H1 (cell line): ENCODE measurements at regions not wholly inside any gene's neighbourhood (a gene's known extent, or its start where the extent isn't known, plus 50 kb on each side); places are given as distances from the start of the nearest gene placed in this dataset.

ENCODE experiments used
- CTCF ChIA-PET: fragments of 300-600 bp; sonication (Branson Sonifier 250); formaldehyde crosslinking; loops from one replicate; lab custom pipeline; 2021; ENCODE audit not compliant: partially characterized antibody; lab: Charles Lee
- POLR2A ChIA-PET: fragments of 300-600 bp; sonication (Branson Sonifier 250); formaldehyde crosslinking; loops from one replicate; lab custom pipeline; 2021; ENCODE audit warnings: inconsistent platforms; ENCODE audit not compliant: partially characterized antibody; lab: Charles Lee
- DNase-seq, 2 experiments: peaks; one replicate each; pipeline versions ENCODE4 v3.0.0 to v3.0.0-alpha.2; 2010 to 2022; ENCODE audit warnings: low spot score in 2 of 2, low read depth in 1 of 2, mixed read lengths in 1 of 2
- FAIRE-seq: peaks from 2 replicates; lab custom pipeline; 2011; peaks lifted over from hg19 to GRCh38; lab: Jason Lieb, UNC
- H2AFZ ChIP-seq: 2 replicates; pipeline ENCODE4 v1.8.1; 2012; ENCODE audit warnings: low read length, inconsistent platforms
- H2AK5ac ChIP-seq: 2 replicates; pipeline ENCODE4 v1.6.1; 2013; ENCODE audit warnings: low read depth, low read length
- H2BK120ac ChIP-seq: replicated peaks from 2 replicates; pipeline ENCODE3; 2013; ENCODE audit warnings: low read depth, low read length, inconsistent platforms
- H2BK12ac ChIP-seq: 2 replicates; pipeline ENCODE4 v1.6.1; 2013; ENCODE audit warnings: low read depth, low read length
- H2BK15ac ChIP-seq: 2 replicates; pipeline ENCODE4 v1.6.1; 2013; ENCODE audit warnings: low read length
- H2BK20ac ChIP-seq: 2 replicates; pipeline ENCODE4 v1.6.1; 2013; ENCODE audit warnings: low read length
- H2BK5ac ChIP-seq: 2 replicates; pipeline ENCODE4 v1.6.1; 2013; ENCODE audit warnings: low read depth, low read length
- H3K14ac ChIP-seq: 2 replicates; pipeline ENCODE4 v1.6.1; 2013; ENCODE audit warnings: inconsistent platforms; ENCODE audit not compliant: insufficient read length
- H3K18ac ChIP-seq: 2 replicates; pipeline ENCODE4 v1.6.1; 2013; ENCODE audit warnings: low read length; ENCODE audit errors: extremely low read depth
- H3K23ac ChIP-seq: 2 replicates; pipeline ENCODE4 v1.6.1; 2013; ENCODE audit warnings: inconsistent platforms; ENCODE audit not compliant: insufficient read length
- H3K23me2 ChIP-seq: 2 replicates; pipeline ENCODE4 v1.6.1; 2013; ENCODE audit warnings: low read depth, low read length
- H3K27ac ChIP-seq: 2 replicates; pipeline ENCODE4 v1.6.1; 2011; ENCODE audit warnings: low read depth, low read length, inconsistent platforms
- H3K27me3 ChIP-seq, 4 experiments: replicated peaks in 1 of 4; 1 replicate in 1 of 4; 2 replicates in 3 of 4; pipeline versions ENCODE4 v1.6.1 to v1.8.1; 2011 to 2013; ENCODE audit warnings: low read length in 3 of 4, mild to moderate bottlenecking in 3 of 4, inconsistent platforms in 2 of 4, mixed read lengths in 2 of 4, moderate library complexity in 1 of 4; ENCODE audit not compliant: control insufficient read depth in 3 of 4, insufficient read depth in 3 of 4; ENCODE audit errors: extremely low read depth in 1 of 4
- H3K36me3 ChIP-seq, 4 experiments: 2 replicates each; pipeline versions ENCODE4 v1.6.1 to v1.8.1; 2011 to 2013; ENCODE audit warnings: mild to moderate bottlenecking in 4 of 4, low read length in 3 of 4, moderate library complexity in 2 of 4, control low read depth in 1 of 4, inconsistent platforms in 1 of 4; ENCODE audit not compliant: insufficient read depth in 4 of 4, control insufficient read depth in 2 of 4
- H3K4ac ChIP-seq: replicated peaks from 2 replicates; pipeline ENCODE3; 2013; ENCODE audit warnings: low read length, low read depth, mixed read lengths, inconsistent platforms; ENCODE audit not compliant: insufficient read length
- H3K4me1 ChIP-seq, 4 experiments: replicated peaks in 1 of 4; 1 replicate in 1 of 4; 2 replicates in 3 of 4; pipeline versions ENCODE4 v1.6.1 to v1.8.1; 2011 to 2013; ENCODE audit warnings: low read length in 3 of 4, inconsistent platforms in 2 of 4, mixed read lengths in 1 of 4; ENCODE audit not compliant: insufficient read depth in 4 of 4, control insufficient read depth in 3 of 4
- H3K4me2 ChIP-seq, 2 experiments: 2 replicates each; pipeline versions ENCODE4 v1.6.1 to v1.8.1; 2011 to 2013; ENCODE audit warnings: low read depth in 2 of 2, low read length in 2 of 2, control low read depth in 1 of 2, inconsistent platforms in 1 of 2, mild to moderate bottlenecking in 1 of 2; ENCODE audit not compliant: insufficient read depth in 1 of 2
- H3K4me3 ChIP-seq, 4 experiments: fragments of 200-600, 300-600 bp in 1 of 4; sonication (generic), shearing (Covaris generic), sonication (Bioruptor Twin) in 1 of 4; 2 replicates each; pipeline versions ENCODE4 v1.5.1 to v1.8.1; 2011 to 2016; ENCODE audit warnings: low read length in 4 of 4, low read depth in 3 of 4, control low read depth in 2 of 4, inconsistent platforms in 2 of 4, mild to moderate bottlenecking in 2 of 4, mixed read lengths in 1 of 4, moderate library complexity in 1 of 4; ENCODE audit not compliant: insufficient read depth in 2 of 4; ENCODE audit errors: extremely low read depth in 1 of 4
- H3K56ac ChIP-seq: replicated peaks from 2 replicates; pipeline ENCODE3; 2013; ENCODE audit warnings: low read depth, mild to moderate bottlenecking, mixed read lengths, low read length, inconsistent platforms; ENCODE audit not compliant: insufficient read length
- H3K79me1 ChIP-seq: 2 replicates; pipeline ENCODE4 v1.6.1; 2013; ENCODE audit warnings: low read depth, low read length, control low read depth
- H3K79me2 ChIP-seq, 2 experiments: 2 replicates each; pipeline versions ENCODE4 v1.6.1 to v1.8.1; 2012 to 2013; ENCODE audit warnings: low read length in 2 of 2, mild to moderate bottlenecking in 2 of 2, inconsistent platforms in 1 of 2; ENCODE audit not compliant: insufficient read depth in 2 of 2, control insufficient read depth in 1 of 2
- H3K9ac ChIP-seq, 4 experiments: replicated peaks in 1 of 4; 1 replicate in 1 of 4; 2 replicates in 3 of 4; pipeline versions ENCODE4 v1.6.1 to v1.8.1; 2011 to 2013; ENCODE audit warnings: low read depth in 3 of 4, low read length in 3 of 4, control low read depth in 2 of 4, mild to moderate bottlenecking in 2 of 4, moderate library complexity in 2 of 4, inconsistent platforms in 1 of 4; ENCODE audit errors: extremely low read depth in 1 of 4
- H3K9me3 ChIP-seq, 2 experiments: 2 replicates each; pipeline versions ENCODE4 v1.6.1 to v1.8.1; 2012 to 2013; ENCODE audit warnings: mild to moderate bottlenecking in 2 of 2, moderate library complexity in 2 of 2, control low read depth in 1 of 2, inconsistent platforms in 1 of 2, low read depth in 1 of 2, low read length in 1 of 2, mixed read lengths in 1 of 2; ENCODE audit not compliant: insufficient read depth in 2 of 2
- H4K20me1 ChIP-seq, 2 experiments: replicated peaks in 1 of 2; 2 replicates each; pipeline versions ENCODE3 to v1.8.1; 2011 to 2013; ENCODE audit warnings: inconsistent platforms in 2 of 2, low read length in 2 of 2, mild to moderate bottlenecking in 1 of 2; ENCODE audit not compliant: insufficient read depth in 2 of 2, control insufficient read depth in 1 of 2
- H4K5ac ChIP-seq: 2 replicates; pipeline ENCODE4 v1.6.1; 2013; ENCODE audit warnings: low read length, low read depth, mixed read lengths, inconsistent platforms; ENCODE audit not compliant: insufficient read length
- H4K8ac ChIP-seq: 2 replicates; pipeline ENCODE4 v1.8.0; 2013; ENCODE audit warnings: mild to moderate bottlenecking, moderate library complexity, low read length, inconsistent platforms; ENCODE audit not compliant: insufficient read depth; ENCODE audit errors: extremely low read depth
- H4K91ac ChIP-seq: replicated peaks from 2 replicates; pipeline ENCODE3; 2013; ENCODE audit warnings: low read length, mixed read lengths, inconsistent platforms; ENCODE audit not compliant: insufficient read length
- HDAC2 ChIP-seq, 2 experiments: fragments of 300-600 bp in 1 of 2; sonication (generic) in 1 of 2; IDR thresholded peaks; 2 replicates each; pipeline ENCODE4 v1.6.1; 2011 to 2012; ENCODE audit warnings: low read depth in 2 of 2, low read length in 2 of 2, mild to moderate bottlenecking in 2 of 2, moderate library complexity in 2 of 2, borderline replicate concordance in 1 of 2, inconsistent platforms in 1 of 2
- PHF8 ChIP-seq: fragments of 200-600 bp; sonication (generic); conservative IDR thresholded peaks from 2 replicates; pipeline ENCODE4 v1.7.1; 2012; ENCODE audit warnings: low read depth, mild to moderate bottlenecking, inconsistent platforms, low read length, moderate library complexity
- POLR2AphosphoS5 ChIP-seq: IDR thresholded peaks from 2 replicates; pipeline ENCODE4 v1.6.1; 2011; ENCODE audit warnings: low read depth, low read length
- RXRA ChIP-seq: IDR thresholded peaks from 2 replicates; pipeline ENCODE4 v1.6.1; 2011; ENCODE audit warnings: low read depth, mild to moderate bottlenecking, low read length, moderate library complexity; ENCODE audit not compliant: insufficient read depth
- TBP ChIP-seq: IDR thresholded peaks from 2 replicates; pipeline ENCODE4 v1.6.1; 2011; ENCODE audit warnings: low read depth, low read length, improper control_type of control experiment
- WGBS, 2 experiments: shearing (Covaris generic) in 1 of 2; methylation state at CpG; one replicate each; pipeline versions ENCODE4 v1.1.6 to v1.1.7; 2013 to 2015; ENCODE audit warnings: low lambda C conversion rate in 2 of 2, mixed read lengths in 2 of 2, inconsistent platforms in 1 of 2, low coverage in 1 of 2, missing lambda C conversion rate in 1 of 2; ENCODE audit not compliant: insufficient replicate concordance in 2 of 2, insufficient coverage in 1 of 2, insufficient read length in 1 of 2; ENCODE audit errors: extremely low coverage in 1 of 2, missing lambda C conversion rate in 1 of 2; 5-methylcytosine and 5-hydroxymethylcytosine counted together

- Histone ChIP-seq H4K20me1 (no peaks in the 10 kb centered on the region), H3K79me2 (no peaks in the 10 kb centered on the region), H2BK120ac (no peak overlapping the region), H3K23me2 (no peaks in the 10 kb centered on the region), H4K91ac (no peak overlapping the region), H3K56ac (no peak overlapping the region), H3K18ac (no peak overlapping the region), H3K4me1 (no peaks in the 10 kb centered on the region), H4K5ac (no peak overlapping the region), H3K14ac (no peak overlapping the region), H4K8ac (no peak overlapping the region), H2AK5ac (no peak overlapping the region), H3K23ac (no peak overlapping the region), H3K9me3 (no peaks in the 10 kb centered on the region), H2AFZ (no peak overlapping the region), H3K27ac (no peak overlapping the region), H2BK15ac (no peak overlapping the region), H2BK20ac (no peak overlapping the region), H2BK5ac (no peak overlapping the region), H3K4ac (no peak overlapping the region), H3K4me3 (no peak overlapping the region), H3K27me3 (no peaks in the 10 kb centered on the region), H3K36me3 (no peaks in the 10 kb centered on the region), H3K4me2 (no peak overlapping the region), H3K9ac (no peak overlapping the region), H2BK12ac (no peak overlapping the region), H3K79me1 (no peaks in the 10 kb centered on the region)
- FAIRE-seq (no peak), DNase-seq (no peak)
- no peak for TF ChIP-seq PHF8
- no peak for TF ChIP-seq POLR2AphosphoS5
- no peak for TF ChIP-seq TBP
- no peak for TF ChIP-seq HDAC2 (IDR thresholded peaks at IDR 0.05; ENCODE audit: borderline replicate concordance in 1 of 2, low read depth in 2 of 2, low read length in 2 of 2)
- TF ChIP-seq RXRA = no peak
- POLR2A ChIA-PET = no interaction called here
- 96% methylated on average over 4 of the region's 4 CpGs; no CpG with 5 or more reads in 1 of the 2 experiments for WGBS, 2 experiments
- CTCF ChIA-PET = no interaction called here
These were observed 709.0 kb downstream of the KLHL13 start for GRCh38 chrX:117407449-117408150.
